ENCODE measurements at regions not wholly inside any gene's neighbourhood (a gene's known extent, or its start where the extent isn't known, plus 50 kb on each side); places are given as distances from the start of the nearest gene placed in this dataset.
"Not testable (repeated sequence)": the region's sequence is repeated elsewhere in the genome, so short reads cannot be mapped to it uniquely, and the experiment has no call there.

DNA sequence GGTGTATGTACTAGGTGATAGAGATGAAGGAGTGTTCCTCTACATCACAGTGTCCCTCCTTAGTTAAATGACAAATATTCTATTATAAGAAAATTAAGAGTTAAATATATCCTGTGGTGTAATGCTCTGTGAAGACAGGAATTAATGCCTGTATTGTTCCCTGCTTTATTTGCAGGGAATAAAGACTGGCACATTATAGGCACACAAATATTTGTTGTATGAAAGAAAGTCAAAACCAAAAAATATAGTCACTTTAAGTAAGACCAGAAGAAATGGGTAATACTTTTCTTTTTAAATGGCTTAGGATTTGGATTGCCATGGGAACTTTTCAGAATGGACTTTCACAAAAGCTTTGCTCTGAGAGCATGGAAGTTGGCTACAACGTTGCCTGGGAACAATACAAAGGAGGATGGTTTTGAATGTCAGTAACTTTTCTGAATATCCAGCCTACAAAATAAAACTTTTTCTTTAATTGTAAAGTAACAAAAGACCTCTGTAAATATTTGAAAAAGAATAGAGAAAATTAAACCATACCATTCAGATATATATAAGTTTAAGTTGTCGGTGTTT is 158.0 kb upstream of the P2RY1 start:
- 82 to 85% methylated on average over 2 of the region's 2 CpGs for WGBS, 2 donors
- TF ChIP-seq, protein P1, sequence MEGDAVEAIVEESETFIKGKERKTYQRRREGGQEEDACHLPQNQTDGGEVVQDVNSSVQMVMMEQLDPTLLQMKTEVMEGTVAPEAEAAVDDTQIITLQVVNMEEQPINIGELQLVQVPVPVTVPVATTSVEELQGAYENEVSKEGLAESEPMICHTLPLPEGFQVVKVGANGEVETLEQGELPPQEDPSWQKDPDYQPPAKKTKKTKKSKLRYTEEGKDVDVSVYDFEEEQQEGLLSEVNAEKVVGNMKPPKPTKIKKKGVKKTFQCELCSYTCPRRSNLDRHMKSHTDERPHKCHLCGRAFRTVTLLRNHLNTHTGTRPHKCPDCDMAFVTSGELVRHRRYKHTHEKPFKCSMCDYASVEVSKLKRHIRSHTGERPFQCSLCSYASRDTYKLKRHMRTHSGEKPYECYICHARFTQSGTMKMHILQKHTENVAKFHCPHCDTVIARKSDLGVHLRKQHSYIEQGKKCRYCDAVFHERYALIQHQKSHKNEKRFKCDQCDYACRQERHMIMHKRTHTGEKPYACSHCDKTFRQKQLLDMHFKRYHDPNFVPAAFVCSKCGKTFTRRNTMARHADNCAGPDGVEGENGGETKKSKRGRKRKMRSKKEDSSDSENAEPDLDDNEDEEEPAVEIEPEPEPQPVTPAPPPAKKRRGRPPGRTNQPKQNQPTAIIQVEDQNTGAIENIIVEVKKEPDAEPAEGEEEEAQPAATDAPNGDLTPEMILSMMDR (IDR thresholded peaks at IDR 0.05): no peak
- no peak for TF ChIP-seq POLR2A (IDR thresholded peaks at IDR 0.05)
- no peak overlapping the region for H3K4me3 ChIP-seq (ENCODE audit: low read depth, poor library complexity, severe bottlenecking)
- intact Hi-C loops (cut with DNase I; ENCODE audit: low total_unique reads): no loop called here
- no peak for DNase-seq (ENCODE audit: low spot score in 2 of 2)

DNA sequence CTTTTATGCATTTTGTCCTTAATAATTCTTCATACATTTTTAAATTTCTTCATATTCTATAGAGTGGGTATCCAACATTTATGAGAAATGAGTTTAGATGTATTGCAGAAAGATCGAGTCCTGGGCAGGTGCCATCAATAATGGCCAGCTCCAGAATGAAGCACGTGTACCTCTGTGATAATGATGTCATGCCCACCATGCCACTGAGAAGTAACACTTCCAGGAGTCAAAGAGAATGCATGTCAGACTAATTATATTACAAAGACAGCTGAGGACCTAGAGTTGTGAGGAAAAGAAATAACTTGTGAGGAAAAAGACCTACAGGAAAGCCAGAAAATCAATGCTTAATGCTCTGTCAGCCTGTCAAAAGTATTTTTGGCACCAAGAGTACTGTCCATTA is 157.4 kb upstream of the P2RY1 start:
- 75 to 82% methylated on average over 2 of the region's 2 CpGs for WGBS, 2 donors
- intact Hi-C loops (cut with DNase I; ENCODE audit: low total_unique reads): no loop called here
- no peak for DNase-seq (ENCODE audit: low spot score in 2 of 2)
- TF ChIP-seq POLR2A (IDR thresholded peaks at IDR 0.05): no peak
- TF ChIP-seq, protein P1 (IDR thresholded peaks at IDR 0.05): no peak
- H3K4me3 ChIP-seq (ENCODE audit: low read depth, poor library complexity, severe bottlenecking): no peak overlapping the region

DNA sequence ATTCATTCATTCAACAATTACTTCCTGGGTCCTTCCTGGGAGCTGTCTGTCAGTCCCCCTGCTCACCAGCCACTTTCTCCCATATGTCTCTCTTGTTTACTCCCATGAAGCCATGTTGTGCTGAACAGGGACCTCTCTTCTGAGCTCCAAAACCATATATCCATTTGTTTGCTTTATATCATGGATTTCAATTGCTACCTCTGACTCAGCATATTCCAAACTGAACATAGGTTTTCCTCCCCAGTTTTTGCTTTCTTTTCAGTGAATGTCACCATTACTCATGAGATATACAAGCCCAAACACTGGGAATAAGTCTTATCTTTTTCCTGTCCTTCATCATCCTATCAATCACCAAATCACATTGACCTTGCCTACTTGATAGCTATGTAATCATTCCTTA is 152.5 kb upstream of the P2RY1 start:
- H3K4me3 ChIP-seq (ENCODE audit: low read depth, poor library complexity, severe bottlenecking): no peak overlapping the region
- intact Hi-C loops (cut with DNase I; ENCODE audit: low total_unique reads): no loop called here
- TF ChIP-seq POLR2A (IDR thresholded peaks at IDR 0.05): no peak
- TF ChIP-seq, protein P1 (IDR thresholded peaks at IDR 0.05): no peak
- no peak for DNase-seq (ENCODE audit: low spot score in 2 of 2)

DNA sequence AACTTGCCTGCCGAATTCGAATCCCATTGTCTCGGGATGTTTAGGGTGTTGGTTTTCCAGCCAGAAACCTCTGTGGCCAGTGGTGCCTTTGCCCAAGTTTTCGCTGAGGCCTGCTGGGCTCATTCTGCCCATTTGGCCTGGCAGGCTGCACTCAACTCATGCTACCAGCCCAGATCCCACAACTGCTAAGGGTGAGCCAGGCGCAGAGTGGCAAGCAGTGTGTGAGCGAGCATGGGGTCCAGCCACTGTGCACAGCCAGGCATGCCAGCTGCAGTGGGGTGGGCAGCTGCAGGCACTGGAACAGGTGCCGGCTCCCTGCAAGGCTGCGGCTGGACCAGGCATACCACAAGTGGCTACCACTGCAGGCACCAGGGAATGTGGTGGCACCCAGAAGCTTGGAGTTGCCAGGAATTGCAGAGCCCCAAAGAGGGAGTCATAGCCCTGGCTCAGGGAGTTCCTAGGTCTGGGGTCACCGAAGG is 151.4 kb upstream of the P2RY1 start:
- WGBS, 2 donors: 97% methylated on average over 8 to 9 of the region's 9 CpGs
- H3K4me3 ChIP-seq (ENCODE audit: low read depth, poor library complexity, severe bottlenecking): no peak overlapping the region
- intact Hi-C loops (cut with DNase I; ENCODE audit: low total_unique reads): no loop called here
- TF ChIP-seq, protein P1 (IDR thresholded peaks at IDR 0.05): no peak
- TF ChIP-seq POLR2A (IDR thresholded peaks at IDR 0.05): no peak
- DNase-seq (ENCODE audit: low spot score in 2 of 2): no peak

DNA sequence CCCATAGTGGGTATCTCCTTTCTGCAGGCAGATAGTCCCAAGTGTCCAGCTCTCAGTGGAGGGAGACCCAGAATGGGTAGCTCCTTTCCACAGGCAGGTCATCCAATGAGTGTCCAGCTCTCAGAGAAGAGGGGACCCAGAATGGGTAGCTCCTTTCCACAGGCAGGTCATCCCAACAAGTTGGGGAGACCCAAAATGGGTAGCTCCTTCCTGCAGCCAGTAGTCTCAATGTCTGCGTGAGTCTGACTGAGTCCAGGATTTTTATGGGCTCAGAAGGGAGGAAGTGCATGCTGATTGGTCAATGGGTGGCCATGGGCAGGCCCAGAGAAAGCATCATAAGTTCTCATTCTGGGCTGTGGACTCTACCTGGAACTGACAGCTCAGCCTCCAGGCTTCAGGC is 150.7 kb upstream of the P2RY1 start:
- no peak for DNase-seq (ENCODE audit: low spot score in 2 of 2)
- H3K4me3 ChIP-seq (ENCODE audit: low read depth, poor library complexity, severe bottlenecking): no peak overlapping the region
- TF ChIP-seq, protein P1 (IDR thresholded peaks at IDR 0.05): no peak
- TF ChIP-seq POLR2A (IDR thresholded peaks at IDR 0.05): no peak
- 100% methylated on average over 1 of the region's 1 CpG for WGBS, 2 donors
- intact Hi-C loops (cut with DNase I; ENCODE audit: low total_unique reads): no loop called here

DNA sequence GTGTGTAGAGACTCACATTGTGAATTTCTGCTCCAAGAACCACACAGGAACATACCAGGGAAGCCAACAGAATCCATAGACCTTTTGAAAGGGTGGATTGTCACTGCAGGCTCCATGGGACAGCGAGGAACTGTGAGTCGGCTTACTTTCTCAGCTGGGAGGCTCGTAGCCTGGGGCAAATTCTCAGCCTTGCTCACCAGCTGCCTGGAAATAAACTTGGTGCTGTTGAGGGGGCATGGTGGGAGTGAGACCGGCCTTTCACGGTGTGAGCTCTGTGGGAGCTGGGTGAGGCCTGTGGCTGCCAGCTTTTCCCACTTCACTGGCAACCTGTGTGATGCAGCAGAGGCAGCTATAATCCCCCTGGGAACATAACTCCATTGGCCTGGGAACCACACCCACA is 146.6 kb upstream of the P2RY1 start:
- intact Hi-C loops (cut with DNase I; ENCODE audit: low total_unique reads): no loop called here
- 60 to 72% methylated on average over 5 of the region's 5 CpGs for WGBS, 2 donors
- TF ChIP-seq, protein P1 (IDR thresholded peaks at IDR 0.05): no peak
- TF ChIP-seq POLR2A (IDR thresholded peaks at IDR 0.05): no peak
- H3K4me3 ChIP-seq (ENCODE audit: low read depth, poor library complexity, severe bottlenecking): no peak overlapping the region
- no peak for DNase-seq (ENCODE audit: low spot score in 2 of 2)

DNA sequence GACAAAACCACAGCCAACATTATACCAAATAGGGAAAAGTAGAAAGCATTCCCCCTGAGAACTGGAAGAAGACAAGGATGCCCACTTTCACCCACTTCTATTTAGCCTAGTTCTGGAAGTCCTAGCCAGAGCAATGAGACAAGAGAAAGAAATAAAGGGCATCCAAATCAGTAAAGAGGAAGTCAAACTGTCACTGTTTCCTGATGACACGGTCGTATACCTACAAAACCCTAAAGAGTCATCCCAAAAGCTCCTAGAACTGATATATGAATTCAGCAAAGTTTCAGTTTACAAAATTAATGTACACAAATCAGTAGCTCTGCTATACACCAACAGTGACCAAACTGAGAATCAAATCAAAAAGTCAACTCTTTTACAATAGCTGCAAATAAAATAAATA is 142.6 kb upstream of the P2RY1 start:
- 67 to 79% methylated on average over 2 of the region's 2 CpGs for WGBS, 2 donors
- DNase-seq (ENCODE audit: low spot score in 2 of 2); H3K4me3 ChIP-seq (ENCODE audit: low read depth, poor library complexity, severe bottlenecking); intact Hi-C loops (cut with DNase I; ENCODE audit: low total_unique reads): not testable (repeated sequence)

DNA sequence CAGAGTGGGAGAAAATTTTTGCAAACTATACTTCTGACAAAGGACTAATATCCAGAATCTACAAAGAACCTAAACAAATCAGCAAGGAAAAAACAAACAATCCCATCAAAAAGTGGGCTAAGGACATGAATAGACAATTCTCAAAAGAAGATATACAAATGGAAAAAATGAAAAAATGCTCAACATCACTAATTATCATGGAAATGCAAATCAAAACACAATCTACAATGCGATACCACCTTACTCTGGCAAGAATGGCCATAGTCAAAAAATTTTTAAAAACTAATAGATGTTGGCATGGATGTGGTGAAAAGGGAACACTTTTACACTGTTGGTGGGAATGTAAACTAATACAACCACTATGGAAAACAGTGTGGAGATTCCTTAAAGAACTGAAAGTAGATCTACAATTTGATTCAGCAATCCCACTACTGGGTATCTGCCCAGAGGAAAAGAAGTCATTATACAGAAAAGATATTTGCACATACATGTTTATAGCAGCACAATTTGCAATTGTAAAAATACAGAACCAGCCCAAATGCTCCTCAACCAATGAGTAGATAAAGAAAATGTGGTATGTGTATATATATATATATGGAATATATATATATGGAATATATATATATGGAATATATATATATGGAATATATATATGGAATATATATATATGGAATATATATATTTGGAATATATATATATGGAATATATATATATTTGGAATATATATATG is 141.2 kb upstream of the P2RY1 start:
- H3K4me3 ChIP-seq (ENCODE audit: low read depth, poor library complexity, severe bottlenecking); DNase-seq (ENCODE audit: low spot score in 2 of 2); intact Hi-C loops (cut with DNase I; ENCODE audit: low total_unique reads): not testable (repeated sequence)
- 94 to 98% methylated on average over 1 of the region's 1 CpG for WGBS, 2 donors

Measured in lower leg skin (tissue), 4 donors.